ENCODE measurements at regions not wholly inside any gene's neighbourhood (a gene's known extent, or its start where the extent isn't known, plus 50 kb on each side); places are given as distances from the start of the nearest gene placed in this dataset.

GRCh38 chr13:59094181-59094580 is 1069.5 kb downstream of the DIAPH3 start:
- intact Hi-C loops (cut with micrococcal nuclease) = no loop called here
- Mint-ChIP-seq H3K4me1 (ENCODE audit: low read depth) (no peaks in the 10 kb centered on the region), H3K4me3 (ENCODE audit: low read depth) (no peak overlapping the region)

GRCh38 chr13:59099182-59099974 is 1064.3 kb downstream of the DIAPH3 start:
- no peak for DNase-seq (ENCODE audit: low spot score)
- no peaks in the 10 kb centered on the region for H3K27me3 Mint-ChIP-seq (ENCODE audit: low read depth)
- no peaks in the 10 kb centered on the region for H3K4me1 Mint-ChIP-seq (ENCODE audit: low read depth)
- H3K36me3 Mint-ChIP-seq (ENCODE audit: low read depth) = no peaks in the 10 kb centered on the region
- no peak overlapping the region for H3K27ac Mint-ChIP-seq
- H3K9me3 Mint-ChIP-seq = no peaks in the 10 kb centered on the region
- no peak overlapping the region for H3K4me3 Mint-ChIP-seq (ENCODE audit: low read depth)
- intact Hi-C loops (cut with micrococcal nuclease) = no loop called here

More at GRCh38 chr13:59094181-59094580, 1069.5 kb downstream of the DIAPH3 start:
- Mint-ChIP-seq H3K36me3 (ENCODE audit: low read depth) (no peaks in the 10 kb centered on the region), H3K27ac (no peak overlapping the region), H3K27me3 (ENCODE audit: low read depth) (no peaks in the 10 kb centered on the region), H3K9me3 (no peaks in the 10 kb centered on the region)
- no peak for DNase-seq (ENCODE audit: low spot score)

- intact Hi-C loops (cut with micrococcal nuclease) = no loop called here
- no peak overlapping the region for H3K27ac Mint-ChIP-seq
- no peaks in the 10 kb centered on the region for H3K36me3 Mint-ChIP-seq (ENCODE audit: low read depth)
- no peak overlapping the region for H3K4me3 Mint-ChIP-seq (ENCODE audit: low read depth)
- H3K27me3 Mint-ChIP-seq (ENCODE audit: low read depth) = no peaks in the 10 kb centered on the region
- H3K9me3 Mint-ChIP-seq = peaks cover 9% of the 10 kb centered on the region
- no peak for DNase-seq (ENCODE audit: low spot score)
- H3K4me1 Mint-ChIP-seq (ENCODE audit: low read depth) = no peaks in the 10 kb centered on the region
These were observed 1060.5 kb downstream of the DIAPH3 start for GRCh38 chr13:59103004-59103768.

- intact Hi-C loops (cut with micrococcal nuclease) = no loop called here
- Mint-ChIP-seq H3K27ac (no peak overlapping the region), H3K36me3 (ENCODE audit: low read depth) (no peaks in the 10 kb centered on the region), H3K27me3 (ENCODE audit: low read depth) (no peaks in the 10 kb centered on the region), H3K9me3 (peaks cover 5% of the 10 kb centered on the region), H3K4me1 (ENCODE audit: low read depth) (no peaks in the 10 kb centered on the region), H3K4me3 (ENCODE audit: low read depth) (no peak overlapping the region)
- no peak for DNase-seq (ENCODE audit: low spot score)
These were observed 1052.0 kb downstream of the DIAPH3 start for GRCh38 chr13:59111751-59112171.

GRCh38 chr13:59112221-59112718 is 1051.5 kb downstream of the DIAPH3 start:
- H3K9me3 Mint-ChIP-seq = peaks cover 2% of the 10 kb centered on the region
- no peaks in the 10 kb centered on the region for H3K36me3 Mint-ChIP-seq (ENCODE audit: low read depth)
- H3K4me1 Mint-ChIP-seq (ENCODE audit: low read depth) = no peaks in the 10 kb centered on the region
- intact Hi-C loops (cut with micrococcal nuclease) = no loop called here
- H3K4me3 Mint-ChIP-seq (ENCODE audit: low read depth) = no peak overlapping the region
- no peak overlapping the region for H3K27ac Mint-ChIP-seq
- no peak for DNase-seq (ENCODE audit: low spot score)
- H3K27me3 Mint-ChIP-seq (ENCODE audit: low read depth) = no peaks in the 10 kb centered on the region

GRCh38 chr13:59119475-59119874 is 1044.3 kb downstream of the DIAPH3 start:
- Mint-ChIP-seq H3K9me3 (no peaks in the 10 kb centered on the region), H3K27me3 (ENCODE audit: low read depth) (no peaks in the 10 kb centered on the region)

GRCh38 chr13:59120297-59120843 is 1043.4 kb downstream of the DIAPH3 start:
- intact Hi-C loops (cut with micrococcal nuclease) = no loop called here
- Mint-ChIP-seq H3K27ac (no peak overlapping the region), H3K9me3 (no peaks in the 10 kb centered on the region), H3K27me3 (ENCODE audit: low read depth) (no peaks in the 10 kb centered on the region), H3K36me3 (ENCODE audit: low read depth) (no peaks in the 10 kb centered on the region), H3K4me1 (ENCODE audit: low read depth) (no peaks in the 10 kb centered on the region), H3K4me3 (ENCODE audit: low read depth) (no peak overlapping the region)
- no peak for DNase-seq (ENCODE audit: low spot score)

More at GRCh38 chr13:59119475-59119874, 1044.3 kb downstream of the DIAPH3 start:
- DNase-seq (ENCODE audit: low spot score) = no peak
- no peaks in the 10 kb centered on the region for H3K36me3 Mint-ChIP-seq (ENCODE audit: low read depth)
- intact Hi-C loops (cut with micrococcal nuclease) = no loop called here
- no peak overlapping the region for H3K27ac Mint-ChIP-seq
- no peak overlapping the region for H3K4me3 Mint-ChIP-seq (ENCODE audit: low read depth)
- H3K4me1 Mint-ChIP-seq (ENCODE audit: low read depth) = no peaks in the 10 kb centered on the region

- Mint-ChIP-seq H3K4me3 (ENCODE audit: low read depth) (no peak overlapping the region), H3K27ac (no peak overlapping the region), H3K27me3 (ENCODE audit: low read depth) (no peaks in the 10 kb centered on the region), H3K9me3 (no peaks in the 10 kb centered on the region), H3K36me3 (ENCODE audit: low read depth) (no peaks in the 10 kb centered on the region), H3K4me1 (ENCODE audit: low read depth) (no peaks in the 10 kb centered on the region)
- DNase-seq (ENCODE audit: low spot score) = no peak
- intact Hi-C loops (cut with micrococcal nuclease) = no loop called here
These were observed 1042.2 kb downstream of the DIAPH3 start for GRCh38 chr13:59121507-59121906.

GRCh38 chr13:59126474-59126873 is 1037.3 kb downstream of the DIAPH3 start:
- Mint-ChIP-seq H3K27ac (no peak overlapping the region), H3K36me3 (ENCODE audit: low read depth) (no peaks in the 10 kb centered on the region), H3K27me3 (ENCODE audit: low read depth) (no peaks in the 10 kb centered on the region), H3K9me3 (no peaks in the 10 kb centered on the region), H3K4me3 (ENCODE audit: low read depth) (no peak overlapping the region), H3K4me1 (ENCODE audit: low read depth) (no peaks in the 10 kb centered on the region)
- intact Hi-C loops (cut with micrococcal nuclease) = no loop called here
- no peak for DNase-seq (ENCODE audit: low spot score)

GRCh38 chr13:59133903-59134302 is 1029.8 kb downstream of the DIAPH3 start:
- Mint-ChIP-seq H3K9me3 (no peaks in the 10 kb centered on the region), H3K4me3 (ENCODE audit: low read depth) (no peak overlapping the region), H3K36me3 (ENCODE audit: low read depth) (no peaks in the 10 kb centered on the region), H3K27ac (no peak overlapping the region), H3K27me3 (ENCODE audit: low read depth) (no peaks in the 10 kb centered on the region), H3K4me1 (ENCODE audit: low read depth) (no peaks in the 10 kb centered on the region)
- intact Hi-C loops (cut with micrococcal nuclease) = no loop called here
- DNase-seq (ENCODE audit: low spot score) = no peak

GRCh38 chr13:59144700-59145099 is 1019.0 kb downstream of the DIAPH3 start:
- Mint-ChIP-seq H3K27me3 (ENCODE audit: low read depth) (no peaks in the 10 kb centered on the region), H3K4me3 (ENCODE audit: low read depth) (no peak overlapping the region), H3K27ac (no peak overlapping the region), H3K36me3 (ENCODE audit: low read depth) (no peaks in the 10 kb centered on the region), H3K4me1 (ENCODE audit: low read depth) (no peaks in the 10 kb centered on the region), H3K9me3 (peaks cover 8% of the 10 kb centered on the region)
- DNase-seq (ENCODE audit: low spot score) = no peak
- intact Hi-C loops (cut with micrococcal nuclease) = no loop called here

GRCh38 chr13:59145381-59145780 is 1018.3 kb downstream of the DIAPH3 start:
- Mint-ChIP-seq H3K27me3 (ENCODE audit: low read depth) (no peaks in the 10 kb centered on the region), H3K27ac (no peak overlapping the region), H3K4me1 (ENCODE audit: low read depth) (no peaks in the 10 kb centered on the region), H3K9me3 (peaks cover 8% of the 10 kb centered on the region), H3K4me3 (ENCODE audit: low read depth) (no peak overlapping the region), H3K36me3 (ENCODE audit: low read depth) (no peaks in the 10 kb centered on the region)
- no peak for DNase-seq (ENCODE audit: low spot score)
- intact Hi-C loops (cut with micrococcal nuclease) = no loop called here

- peaks cover 4% of the 10 kb centered on the region for H3K9me3 Mint-ChIP-seq
- no peaks in the 10 kb centered on the region for H3K36me3 Mint-ChIP-seq (ENCODE audit: low read depth)
- DNase-seq (ENCODE audit: low spot score) = no peak
- H3K4me3 Mint-ChIP-seq (ENCODE audit: low read depth) = no peak overlapping the region
- H3K4me1 Mint-ChIP-seq (ENCODE audit: low read depth) = no peaks in the 10 kb centered on the region
- intact Hi-C loops (cut with micrococcal nuclease) = no loop called here
- no peaks in the 10 kb centered on the region for H3K27me3 Mint-ChIP-seq (ENCODE audit: low read depth)
- H3K27ac Mint-ChIP-seq = no peak overlapping the region
These were observed 1006.5 kb downstream of the DIAPH3 start for GRCh38 chr13:59157181-59157580.

Data from activated T-helper 2 cell treated with anti-CD3 and anti-CD28 coated beads, Interferon-gamma antibody, Interleukin-2, Interleukin-4, amounts not matched to agents 10 μg/mL and 5 μg/mL and 100 μg/mL, durations not matched to agents 14 hours and 24 hours and 36 hours (primary cell).